ENCODE measurements at regions not wholly inside any gene's neighbourhood (a gene's known extent, or its start where the extent isn't known, plus 50 kb on each side); places are given as distances from the start of the nearest gene placed in this dataset.

GRCh38 chr13:109976206-109976997, 190.0 kb upstream of the IRS2 start:
- DNase-seq = no peak

DNA sequence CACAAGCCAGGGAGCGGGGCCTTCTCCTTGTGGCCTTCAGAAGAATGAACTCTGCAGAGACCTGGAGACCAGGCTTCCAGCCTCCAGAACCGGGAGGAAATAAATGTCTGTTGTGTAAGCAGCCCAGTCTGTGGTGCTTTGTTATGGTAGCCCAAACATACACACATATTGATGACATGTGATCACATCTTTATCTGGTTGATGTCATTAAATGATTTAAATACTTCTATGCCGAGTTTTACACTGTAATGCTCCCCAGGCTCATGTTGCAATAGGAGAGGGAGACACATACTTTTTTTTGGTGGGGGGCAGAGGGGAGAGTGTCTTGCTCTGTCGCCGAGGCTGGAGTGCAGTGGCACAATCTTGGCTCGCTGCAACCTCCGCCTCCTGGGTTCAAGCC, 188.0 kb upstream of the IRS2 start:
- DNase-seq = no peak

DNA sequence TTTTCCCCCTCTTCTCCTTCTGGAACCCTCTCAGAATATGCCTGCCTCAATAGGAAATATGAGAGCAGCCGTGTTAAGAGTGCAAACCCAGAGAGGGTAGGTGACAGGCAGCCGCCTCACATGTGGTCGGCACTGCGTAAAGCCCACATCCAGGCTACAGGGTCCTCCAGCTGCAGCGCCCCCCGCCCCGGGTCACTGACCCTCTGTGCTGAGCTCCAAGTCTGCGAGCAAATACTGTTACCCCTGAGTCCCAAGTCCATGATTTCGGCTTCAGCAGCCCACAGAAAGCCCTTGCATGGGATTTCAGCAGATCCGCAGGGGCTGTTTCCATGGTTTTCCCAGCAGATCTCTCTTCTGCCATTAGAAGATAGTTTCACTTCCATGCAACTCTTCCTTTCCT, 186.9 kb upstream of the IRS2 start:
- DNase-seq = no peak

DNA sequence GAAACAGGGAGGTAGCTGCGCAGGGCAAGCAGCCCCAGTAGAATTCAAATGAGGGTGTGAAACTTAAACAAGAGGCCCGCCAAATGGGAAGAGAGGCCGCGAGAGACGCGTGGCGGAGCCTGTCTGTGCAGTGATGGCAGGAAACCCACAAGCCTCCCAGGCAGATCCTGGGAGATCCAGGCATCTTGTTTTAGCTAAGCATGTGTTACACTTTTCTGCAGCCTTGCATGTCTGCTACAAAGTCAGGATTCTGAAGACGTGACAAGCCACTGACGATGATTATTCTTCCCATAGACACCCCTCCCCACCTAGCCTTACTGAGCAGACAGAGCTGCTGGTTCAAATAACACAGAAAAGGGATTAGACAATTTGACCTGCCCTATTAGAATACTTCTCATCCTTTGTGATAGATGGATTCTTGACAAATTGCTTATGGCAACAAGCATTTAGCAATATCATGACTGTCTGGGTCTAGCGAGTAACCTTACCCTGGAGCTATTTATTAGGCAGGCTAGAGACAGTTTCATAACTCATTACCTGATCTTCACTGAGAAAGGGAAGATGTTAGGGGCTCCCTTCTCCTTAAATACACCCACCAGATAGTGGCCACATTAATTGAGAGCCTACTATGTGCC, 185.2 kb upstream of the IRS2 start:
- DNase-seq = no peak

GRCh38 chr13:109971006-109971405, 184.6 kb upstream of the IRS2 start:
- no peak for DNase-seq

DNA sequence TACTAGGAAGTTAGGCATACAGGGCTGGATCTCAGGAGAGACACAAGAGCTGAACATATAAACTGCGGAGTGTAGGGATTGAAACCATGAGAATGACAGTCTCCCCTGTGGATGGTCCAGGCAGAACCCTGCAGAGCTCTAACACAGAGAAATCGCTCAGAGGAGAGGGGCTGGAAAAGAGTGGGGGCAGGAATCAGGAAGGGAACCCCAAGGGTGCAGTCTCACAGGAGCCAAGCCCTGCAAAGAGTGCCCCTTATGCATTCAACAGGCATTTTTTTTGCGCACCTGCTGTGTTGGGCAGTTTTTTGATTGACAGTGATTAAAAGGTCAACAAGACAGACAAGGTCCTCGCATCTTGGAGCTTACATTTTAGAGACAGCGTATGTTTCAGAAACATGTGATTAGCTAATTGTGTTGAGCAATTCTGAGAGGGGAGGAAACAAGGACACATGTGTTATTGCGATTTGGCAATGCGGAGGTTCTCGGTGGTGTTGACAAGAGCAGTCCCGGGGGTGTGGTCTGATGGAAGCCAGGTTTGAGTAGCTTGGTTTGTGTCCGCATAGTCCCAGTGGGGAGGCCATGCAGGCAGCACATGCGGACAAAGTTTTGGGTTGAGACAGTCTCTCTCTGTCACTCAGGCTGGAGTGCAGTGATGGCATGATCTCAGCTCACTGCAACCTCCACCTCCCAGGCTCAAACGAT, 182.6 kb upstream of the IRS2 start:
- no peak for DNase-seq

GRCh38 chr13:109963960-109964563, 177.7 kb upstream of the IRS2 start:
- no peak for DNase-seq

- no peak for DNase-seq
Measured at GRCh38 chr13:109963384-109963783, 177.0 kb upstream of the IRS2 start.

DNA sequence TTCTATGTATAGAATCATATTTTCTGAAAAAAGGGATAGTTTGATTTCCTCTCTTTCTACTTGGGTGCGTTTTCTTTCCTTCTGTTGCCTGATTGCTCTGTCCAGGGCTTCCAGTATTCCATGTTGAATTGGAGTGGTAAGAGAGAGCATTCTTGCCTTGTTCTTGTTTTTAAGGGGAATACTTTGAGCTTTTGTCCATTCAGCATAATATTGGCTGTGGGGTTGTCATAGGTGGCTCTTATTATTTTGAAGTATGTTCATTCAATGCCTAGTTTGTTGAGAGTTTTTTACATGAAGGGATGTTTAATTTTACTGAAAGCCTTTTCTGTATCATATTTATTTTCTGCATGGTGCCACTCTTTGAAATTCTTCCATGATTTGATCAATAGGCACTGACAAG, 173.5 kb upstream of the IRS2 start:
- DNase-seq = no peak

- no peak for DNase-seq
Measured at GRCh38 chr13:109957875-109958274, 171.5 kb upstream of the IRS2 start.

GRCh38 chr13:109955598-109955997, 169.2 kb upstream of the IRS2 start:
- no peak for DNase-seq

GRCh38 chr13:109954441-109954840, 168.1 kb upstream of the IRS2 start:
- DNase-seq = no peak

GRCh38 chr13:109951491-109951890, 165.1 kb upstream of the IRS2 start:
- no peak for DNase-seq

DNA sequence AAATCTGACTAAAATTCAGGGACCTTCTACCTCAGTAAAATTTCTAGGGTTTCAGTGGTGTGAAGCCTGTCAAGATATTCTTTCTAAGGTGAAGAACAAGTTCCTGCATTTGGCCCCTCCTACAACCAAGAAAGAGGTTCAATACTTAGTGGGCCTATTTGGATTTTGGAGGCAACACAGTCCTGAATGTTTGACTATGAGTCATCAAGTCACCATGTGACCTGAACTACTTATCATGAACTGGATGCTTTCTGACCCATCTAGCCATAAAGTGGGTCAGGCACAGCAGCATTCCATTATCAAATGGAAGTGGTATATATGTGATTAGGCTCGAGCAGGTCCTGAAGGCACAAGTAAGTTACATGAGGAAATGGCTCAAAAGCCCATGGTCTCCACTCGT, 163.0 kb upstream of the IRS2 start:
- no peak for DNase-seq

DNA sequence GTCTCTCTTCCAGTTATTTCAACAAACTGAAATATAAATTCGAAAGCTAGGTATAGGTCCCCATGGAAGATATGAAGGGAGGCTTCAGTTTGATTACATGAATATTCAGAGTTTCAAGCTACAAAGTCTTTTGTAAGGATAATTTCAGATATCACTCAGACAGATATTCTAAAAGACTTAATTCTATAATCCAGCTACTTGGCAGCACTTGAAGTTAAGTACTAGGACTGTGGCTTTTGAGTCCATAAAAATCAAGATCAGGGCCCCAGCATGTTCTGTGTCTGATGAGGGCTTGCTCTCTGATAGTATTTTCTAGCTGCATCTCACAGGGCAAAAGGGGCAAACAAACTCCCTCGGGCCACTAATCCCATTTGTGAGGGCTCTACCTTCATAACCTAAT, 160.6 kb upstream of the IRS2 start:
- DNase-seq = no peak

DNA sequence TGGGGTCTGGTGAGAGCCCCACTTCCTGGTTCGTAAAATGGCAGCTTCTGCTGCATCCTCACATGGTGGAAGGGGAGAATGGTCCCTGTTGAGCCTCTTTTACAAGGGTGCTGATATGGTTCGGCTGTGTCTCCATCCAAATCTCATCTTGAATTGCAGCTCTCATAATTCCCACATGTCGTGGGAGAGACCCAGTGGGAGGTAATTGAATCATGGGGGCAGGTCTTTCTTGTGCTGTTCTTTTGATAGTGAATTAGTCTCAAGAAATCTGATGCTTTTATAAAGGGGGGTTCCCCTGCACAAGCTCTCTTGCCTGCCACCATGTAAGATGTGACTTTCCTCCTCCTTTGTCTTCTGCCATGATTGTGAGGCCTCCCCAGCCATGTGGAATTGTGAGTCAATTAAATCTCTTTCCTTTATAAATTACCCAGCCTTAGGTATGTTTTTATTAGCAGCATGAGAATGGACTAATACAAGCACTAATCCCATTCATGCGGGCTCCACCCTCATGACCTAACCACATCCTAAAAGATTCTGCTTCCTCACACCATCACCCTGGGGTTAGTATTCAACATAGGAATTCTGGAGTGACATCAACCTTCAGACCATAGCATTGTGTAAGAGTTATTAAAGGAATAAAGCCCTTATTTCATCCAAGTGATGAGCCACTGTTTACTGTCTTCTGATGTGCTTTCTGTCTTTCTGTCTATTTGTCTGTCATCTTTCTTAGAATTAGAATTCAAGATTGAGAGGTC, 159.0 kb upstream of the IRS2 start:
- no peak for DNase-seq

- DNase-seq = no peak
Measured at GRCh38 chr13:109941951-109942350, 155.6 kb upstream of the IRS2 start.

- no peak for DNase-seq
Measured at GRCh38 chr13:109941221-109941620, 154.8 kb upstream of the IRS2 start.

DNA sequence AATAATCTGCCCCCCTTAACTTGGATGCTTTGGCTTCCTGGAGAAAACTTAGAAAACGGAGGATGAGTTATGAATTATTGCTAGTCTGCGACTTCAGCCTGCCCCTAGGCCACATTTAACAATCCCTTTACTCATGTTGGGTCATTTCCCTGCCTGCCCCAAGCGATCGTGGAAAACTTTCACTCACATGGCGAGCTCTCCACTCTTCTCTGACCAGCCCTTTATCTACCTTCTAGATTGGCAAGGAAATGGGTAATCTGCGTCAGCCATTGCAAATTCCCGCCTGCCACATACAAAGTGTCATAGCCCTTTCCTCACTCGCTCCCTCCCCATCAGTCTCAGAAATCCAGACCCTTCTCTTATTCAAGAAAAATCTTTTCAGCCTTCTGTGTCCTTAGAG, 154.3 kb upstream of the IRS2 start:
- DNase-seq = no peak

DNA sequence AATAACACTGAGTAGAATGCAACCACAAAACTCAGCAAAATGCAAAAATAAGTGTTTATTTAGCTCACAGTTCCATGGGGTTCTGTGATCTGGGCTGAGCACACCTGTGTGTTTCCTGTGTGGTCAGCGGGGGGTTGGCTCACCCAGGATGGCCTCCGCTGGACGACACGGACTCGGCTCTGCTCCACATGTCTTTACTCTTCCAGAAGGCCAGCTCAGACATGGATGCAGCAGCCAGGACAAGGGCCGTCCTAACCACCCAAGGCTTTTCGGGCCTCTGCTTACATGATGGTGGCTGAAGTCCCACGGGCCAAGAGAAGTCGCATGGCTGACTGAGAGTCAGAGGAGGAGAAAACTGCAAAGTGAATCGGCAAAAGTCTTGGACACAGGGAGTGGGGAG, 153.5 kb upstream of the IRS2 start:
- no peak for DNase-seq

GRCh38 chr13:109939180-109939579, 152.8 kb upstream of the IRS2 start:
- no peak for DNase-seq

- no peak for DNase-seq
Measured at GRCh38 chr13:109938255-109938936, 152.0 kb upstream of the IRS2 start.

All from NCI-H345 (cell line).